SK-N-MC (cell line): ENCODE measurements at regions not wholly inside any gene's neighbourhood (a gene's known extent, or its start where the extent isn't known, plus 50 kb on each side); places are given as distances from the start of the nearest gene placed in this dataset.

ENCODE experiments used
- EZH2 ChIP-seq: fragments of 200-600 bp; sonication (generic); IDR thresholded peaks from one replicate; pipeline ENCODE4 v1.6.1; 2017; ENCODE audit warnings: antibody characterized with exemption
- POLR2AphosphoS5 ChIP-seq: IDR thresholded peaks from 2 replicates; pipeline ENCODE4 v1.6.1; 2012; ENCODE audit warnings: mild to moderate bottlenecking, low read depth, low read length, borderline replicate concordance

DNA sequence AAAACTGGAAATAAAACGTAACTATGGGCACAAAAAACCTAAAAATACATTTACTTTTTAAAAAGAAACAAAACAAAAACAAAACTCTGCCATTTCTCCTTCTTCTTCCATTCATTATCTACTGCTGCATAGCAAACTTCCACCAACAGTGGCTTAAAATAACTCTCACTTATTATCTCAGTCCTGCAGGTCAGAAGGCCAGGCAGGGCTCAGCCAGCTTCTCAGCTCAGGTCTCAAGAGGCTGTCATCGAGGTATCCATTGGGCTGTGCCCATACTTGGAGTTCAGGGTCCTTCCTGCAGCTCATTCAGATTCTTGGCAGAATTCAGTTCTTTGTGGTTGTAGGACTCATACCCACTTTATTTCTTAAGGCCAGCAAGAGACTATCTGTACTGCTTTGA lies 352.7 kb upstream of the PLD5 start:
- TF ChIP-seq EZH2 (no peak), POLR2AphosphoS5 (no peak)
